DND-41 (cell line): ENCODE measurements at regions not wholly inside any gene's neighbourhood (a gene's known extent, or its start where the extent isn't known, plus 50 kb on each side); places are given as distances from the start of the nearest gene placed in this dataset.
"Not testable (repeated sequence)": the region's sequence is repeated elsewhere in the genome, so short reads cannot be mapped to it uniquely, and the experiment has no call there.

Source experiments
- ATAC-seq: fragments of 200-7000 bp; cut with Tn5 transposase; 3 replicates; pipeline ENCODE4 v1.9.1; 2021; ENCODE audit warnings: low read depth; ENCODE audit not compliant: insufficient read depth
- DNase-seq: peaks from one replicate; pipeline ENCODE4 v3.0.0-alpha.2; 2020
- H2AFZ ChIP-seq: 2 replicates; pipeline ENCODE4 v1.6.0; 2012; ENCODE audit warnings: low read depth, low read length
- H3K27ac ChIP-seq: 2 replicates; pipeline ENCODE4 v1.5.1; 2012; ENCODE audit warnings: low read length, inconsistent platforms
- H3K27me3 ChIP-seq: fragments of 200-600 bp; sonication (generic); 2 replicates; pipeline ENCODE4 v1.6.0; 2012; ENCODE audit warnings: low read length, mild to moderate bottlenecking, inconsistent platforms; ENCODE audit not compliant: insufficient read depth, poor library complexity
- H3K36me3 ChIP-seq: 2 replicates; pipeline ENCODE4 v1.5.1; 2012; ENCODE audit warnings: low read length, inconsistent platforms; ENCODE audit not compliant: insufficient read depth
- H3K4me1 ChIP-seq: 2 replicates; pipeline ENCODE4 v1.5.1; 2012; ENCODE audit warnings: mild to moderate bottlenecking, low read length; ENCODE audit not compliant: insufficient read depth
- H3K4me2 ChIP-seq: 2 replicates; pipeline ENCODE4 v1.6.0; 2012; ENCODE audit warnings: mild to moderate bottlenecking, moderate library complexity, low read length, inconsistent platforms; ENCODE audit not compliant: insufficient read depth
- H3K4me3 ChIP-seq, 2 experiments: fragments of 200-600 bp in 1 of 2; shearing (Covaris generic) in 1 of 2; 2 replicates each; pipeline ENCODE4 v1.5.1; 2012 to 2016; ENCODE audit warnings: inconsistent platforms in 2 of 2, low read length in 2 of 2, mild to moderate bottlenecking in 2 of 2, low read depth in 1 of 2, moderate library complexity in 1 of 2
- H3K79me2 ChIP-seq: 2 replicates; pipeline ENCODE4 v1.6.0; 2012; ENCODE audit warnings: low read length, inconsistent platforms; ENCODE audit not compliant: insufficient read depth
- H3K9ac ChIP-seq: 2 replicates; pipeline ENCODE4 v1.6.0; 2012; ENCODE audit warnings: low read depth, mild to moderate bottlenecking, inconsistent platforms, low read length, moderate library complexity
- H3K9me3 ChIP-seq: 2 replicates; pipeline ENCODE4 v1.5.1; 2012; ENCODE audit warnings: low read length, moderate library complexity, mild to moderate bottlenecking, inconsistent platforms; ENCODE audit not compliant: insufficient read depth, severe bottlenecking
- H4K20me1 ChIP-seq: 2 replicates; pipeline ENCODE4 v1.6.0; 2012; ENCODE audit warnings: low read length; ENCODE audit not compliant: insufficient read depth
- EZH2 ChIP-seq: IDR thresholded peaks from 3 replicates; pipeline ENCODE4 v1.6.1; 2012; ENCODE audit warnings: borderline replicate concordance, low read depth, mild to moderate bottlenecking, moderate library complexity, low read length, inconsistent platforms; ENCODE audit not compliant: severe bottlenecking
- TF ChIP-seq, protein P1 (sequence below): IDR thresholded peaks from 2 replicates; pipeline ENCODE4 v1.5.1; 2012; ENCODE audit warnings: borderline replicate concordance, low read length, moderate library complexity, mild to moderate bottlenecking; ENCODE audit not compliant: poor library complexity, severe bottlenecking; ENCODE audit errors: extremely low read depth

DNA sequence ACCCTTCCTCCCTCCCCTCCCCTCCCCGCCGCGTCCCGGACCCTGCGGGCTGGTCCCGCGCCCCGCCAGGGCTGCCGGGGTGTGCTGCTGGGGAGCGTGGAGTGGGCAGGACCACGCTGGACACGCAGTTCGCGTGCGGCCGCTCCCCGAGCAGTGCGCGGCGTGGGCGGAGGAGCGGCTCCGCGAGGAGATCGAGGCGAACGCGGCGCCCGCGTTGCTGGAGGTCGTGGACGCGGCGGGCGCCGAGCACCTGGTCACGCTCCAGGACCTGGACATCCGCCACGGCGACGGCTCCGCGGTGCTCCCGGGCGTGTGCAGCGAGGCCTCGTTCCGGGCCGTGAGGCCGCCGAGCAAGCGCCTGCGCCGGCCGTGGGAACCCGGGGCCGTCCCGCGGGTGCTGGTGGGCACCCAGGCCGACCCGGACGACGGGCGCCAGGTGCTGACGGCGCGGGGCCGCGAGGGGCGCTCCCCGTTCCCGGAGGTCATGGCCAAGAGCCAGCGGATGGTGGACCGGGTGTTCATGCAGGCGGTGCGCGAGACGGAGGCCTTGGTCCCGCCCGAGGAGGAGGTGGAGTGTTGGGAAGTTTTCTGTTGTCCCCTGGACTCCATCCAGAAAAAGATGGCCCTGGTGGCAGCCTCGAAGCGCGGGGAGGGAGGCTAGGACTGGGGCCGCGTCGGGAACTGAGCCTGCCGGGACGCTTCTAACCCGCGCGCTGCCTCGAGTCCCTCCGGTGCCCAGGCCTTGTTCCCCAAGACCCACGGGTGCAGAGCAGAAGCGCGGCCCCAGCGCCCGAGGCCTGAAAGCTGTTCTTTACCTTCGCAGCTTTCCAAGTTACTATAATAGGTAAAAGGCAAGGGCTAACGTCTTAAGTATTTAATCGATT, 54.7 kb upstream of the EIF5 start:
- TF ChIP-seq EZH2 = no peak
- TF ChIP-seq, protein P1, sequence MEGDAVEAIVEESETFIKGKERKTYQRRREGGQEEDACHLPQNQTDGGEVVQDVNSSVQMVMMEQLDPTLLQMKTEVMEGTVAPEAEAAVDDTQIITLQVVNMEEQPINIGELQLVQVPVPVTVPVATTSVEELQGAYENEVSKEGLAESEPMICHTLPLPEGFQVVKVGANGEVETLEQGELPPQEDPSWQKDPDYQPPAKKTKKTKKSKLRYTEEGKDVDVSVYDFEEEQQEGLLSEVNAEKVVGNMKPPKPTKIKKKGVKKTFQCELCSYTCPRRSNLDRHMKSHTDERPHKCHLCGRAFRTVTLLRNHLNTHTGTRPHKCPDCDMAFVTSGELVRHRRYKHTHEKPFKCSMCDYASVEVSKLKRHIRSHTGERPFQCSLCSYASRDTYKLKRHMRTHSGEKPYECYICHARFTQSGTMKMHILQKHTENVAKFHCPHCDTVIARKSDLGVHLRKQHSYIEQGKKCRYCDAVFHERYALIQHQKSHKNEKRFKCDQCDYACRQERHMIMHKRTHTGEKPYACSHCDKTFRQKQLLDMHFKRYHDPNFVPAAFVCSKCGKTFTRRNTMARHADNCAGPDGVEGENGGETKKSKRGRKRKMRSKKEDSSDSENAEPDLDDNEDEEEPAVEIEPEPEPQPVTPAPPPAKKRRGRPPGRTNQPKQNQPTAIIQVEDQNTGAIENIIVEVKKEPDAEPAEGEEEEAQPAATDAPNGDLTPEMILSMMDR = no peak
- no peak for DNase-seq
- no peak overlapping the region for H3K4me3 ChIP-seq
- no peak overlapping the region for H3K27ac ChIP-seq
- H3K79me2 ChIP-seq = no peaks in the 10 kb centered on the region
- H3K4me1 ChIP-seq = no peaks in the 10 kb centered on the region
- H3K27me3 ChIP-seq = peaks cover 3% of the 10 kb centered on the region
- no peaks in the 10 kb centered on the region for H3K36me3 ChIP-seq
- no peak overlapping the region for H2AFZ ChIP-seq
- no peak overlapping the region for H3K4me2 ChIP-seq
- no peaks in the 10 kb centered on the region for H3K9me3 ChIP-seq
- ATAC-seq = no peak
- no peaks in the 10 kb centered on the region for H4K20me1 ChIP-seq
- H3K9ac ChIP-seq = no peak overlapping the region

DNA sequence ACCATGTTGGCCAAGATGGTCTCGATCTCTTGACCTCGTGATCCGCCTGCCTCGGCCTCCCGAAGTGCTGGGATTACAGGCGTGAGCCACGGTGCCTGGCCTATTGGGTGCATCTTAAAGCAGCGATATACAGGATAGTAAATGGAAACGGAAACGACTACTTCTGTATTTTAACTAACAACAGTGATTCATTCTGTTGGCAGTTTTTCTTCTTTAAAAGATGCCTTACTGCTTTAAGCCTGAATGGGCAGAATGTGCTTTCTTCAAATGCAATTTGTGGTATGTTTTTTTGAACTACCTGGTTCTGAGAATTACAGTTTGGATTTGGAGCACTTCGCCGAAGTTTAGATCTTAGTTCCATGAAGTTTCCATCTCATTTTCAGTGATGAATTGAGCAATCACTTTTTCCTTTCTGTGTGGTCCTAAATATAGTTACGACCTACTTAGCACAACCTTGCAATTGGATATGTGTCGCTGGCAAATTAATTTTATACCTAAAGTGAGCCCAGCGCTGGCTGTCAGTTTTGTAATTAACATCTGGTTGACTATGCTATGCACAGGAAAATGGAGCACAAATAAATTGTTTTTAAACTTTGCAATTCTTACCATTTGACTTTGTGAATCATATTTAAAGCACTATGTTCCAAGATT, 53.6 kb upstream of the EIF5 start:
- DNase-seq (no peak), ATAC-seq (no peak)
- H3K27ac ChIP-seq = no peak overlapping the region
- no peaks in the 10 kb centered on the region for H3K36me3 ChIP-seq
- H3K4me2 ChIP-seq = no peak overlapping the region
- TF ChIP-seq, protein P1 = no peak
- no peak for TF ChIP-seq EZH2
- no peak overlapping the region for H2AFZ ChIP-seq
- no peaks in the 10 kb centered on the region for H3K79me2 ChIP-seq
- no peak overlapping the region for H3K9ac ChIP-seq
- H3K9me3 ChIP-seq = no peaks in the 10 kb centered on the region
- H3K4me1 ChIP-seq = no peaks in the 10 kb centered on the region
- H4K20me1 ChIP-seq = no peaks in the 10 kb centered on the region
- no peak overlapping the region for H3K4me3 ChIP-seq
- peaks cover 3% of the 10 kb centered on the region for H3K27me3 ChIP-seq

DNA sequence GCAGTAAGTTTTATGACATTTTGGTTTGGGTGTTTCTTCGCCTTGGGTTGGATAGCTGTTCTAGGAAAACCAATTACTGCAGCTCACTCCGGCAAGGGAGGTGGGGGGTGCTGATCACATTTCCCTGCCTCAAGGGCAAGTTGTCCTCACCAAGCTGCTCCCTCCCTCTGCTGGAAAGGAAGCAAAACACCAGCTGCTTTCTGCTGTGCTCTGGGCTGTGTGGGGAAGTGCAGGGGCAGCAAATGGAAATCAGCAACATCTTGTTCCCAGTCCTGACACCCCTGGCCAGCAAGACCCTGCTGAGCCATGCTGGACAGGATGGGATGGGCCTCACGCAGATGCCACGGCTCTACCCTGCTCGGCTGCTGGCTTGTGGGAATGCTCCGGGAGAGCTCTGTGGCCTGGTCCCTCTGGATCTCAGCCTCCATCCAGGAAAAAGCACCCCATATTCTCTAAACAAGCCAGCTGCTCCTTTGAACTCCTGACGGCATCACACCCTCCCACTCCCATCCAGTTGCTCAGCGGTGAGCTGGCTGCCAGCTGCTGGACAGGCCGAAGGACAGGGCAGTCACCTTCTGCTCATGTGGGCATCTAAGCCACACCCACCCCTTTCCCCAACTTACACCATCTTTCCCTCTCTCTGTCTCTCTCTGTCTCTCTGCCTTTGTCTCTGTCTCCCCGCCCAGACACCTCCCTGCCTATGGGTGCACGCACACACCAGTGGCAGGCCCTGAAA, 52.4 kb upstream of the EIF5 start:
- Histone ChIP-seq H3K36me3 (no peaks in the 10 kb centered on the region), H3K79me2 (no peaks in the 10 kb centered on the region), H3K9ac (no peak overlapping the region), H3K4me2 (no peak overlapping the region), H3K9me3 (no peaks in the 10 kb centered on the region), H4K20me1 (no peaks in the 10 kb centered on the region), H2AFZ (no peak overlapping the region), H3K4me1 (no peaks in the 10 kb centered on the region), H3K4me3 (no peak overlapping the region), H3K27ac (no peak overlapping the region), H3K27me3 (peaks cover 3% of the 10 kb centered on the region)
- no peak for ATAC-seq
- TF ChIP-seq EZH2 = no peak
- TF ChIP-seq, protein P1 = no peak
- no peak for DNase-seq

DNA sequence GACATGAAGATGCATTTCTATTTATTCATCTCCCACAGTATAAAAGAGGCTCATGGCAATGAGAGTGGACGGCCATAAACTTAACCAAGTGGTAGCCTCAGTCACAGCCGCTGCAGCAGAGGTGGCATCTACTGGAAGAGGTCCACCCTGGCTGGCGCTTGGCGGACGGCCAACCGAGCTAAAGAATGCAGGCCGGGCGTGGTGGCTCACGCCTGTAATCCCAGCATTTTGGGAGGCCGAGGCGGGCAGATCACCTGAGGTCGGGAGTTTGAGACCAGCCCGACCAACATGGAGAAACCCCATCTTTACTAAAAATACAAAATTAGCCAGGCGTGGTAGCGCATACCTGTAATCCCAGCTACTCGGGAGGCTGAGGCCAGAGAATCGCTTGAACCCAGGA, 51.7 kb upstream of the EIF5 start:
- not testable (repeated sequence) for H3K4me1 ChIP-seq, H3K36me3 ChIP-seq, ATAC-seq, H2AFZ ChIP-seq, H3K27ac ChIP-seq, H4K20me1 ChIP-seq, DNase-seq, H3K4me2 ChIP-seq, H3K4me3 ChIP-seq, H3K79me2 ChIP-seq, H3K9ac ChIP-seq, H3K27me3 ChIP-seq, H3K9me3 ChIP-seq
